Colonic mucosa (tissue), 4 donors: ENCODE measurements at regions not wholly inside any gene's neighbourhood (a gene's known extent, or its start where the extent isn't known, plus 50 kb on each side); places are given as distances from the start of the nearest gene placed in this dataset.

Source experiments
- DNase-seq: peaks from one replicate; pipeline ENCODE4 v3.0.0-alpha.2; 2020
- H3K27ac ChIP-seq: fragments of 200-600 bp; one replicate; pipeline ENCODE4 v1.8.0; 2021
- H3K27me3 ChIP-seq: fragments of 200-600 bp; one replicate; pipeline ENCODE4 v1.8.0; 2021
- H3K36me3 ChIP-seq: fragments of 200-600 bp; one replicate; pipeline ENCODE4 v1.8.0; 2021
- H3K4me1 ChIP-seq: fragments of 200-600 bp; one replicate; pipeline ENCODE4 v1.8.0; 2021; ENCODE audit warnings: mild to moderate bottlenecking
- H3K4me3 ChIP-seq: fragments of 200-600 bp; one replicate; pipeline ENCODE4 v1.8.0; 2021
- H3K9ac ChIP-seq, 2 donors: one replicate each; pipeline ENCODE4 v1.7.0; 2013; ENCODE audit warnings: control low read depth in 2 of 2, low read depth in 2 of 2, low read length in 2 of 2
- H3K9me3 ChIP-seq: fragments of 200-600 bp; one replicate; pipeline ENCODE4 v1.8.0; 2021
- intact Hi-C: fragments of 100-400 bp; cut with DNase I; formaldehyde crosslinking; loops from one replicate; pipeline ENCODE4 v1.14.1; 2022
- TF ChIP-seq, protein P1 (sequence below): fragments of 200-600 bp; IDR thresholded peaks from one replicate; pipeline ENCODE4 v1.8.0; 2022; ENCODE audit warnings: antibody characterized with exemption, mild to moderate bottlenecking
- donor health status: healthy.
- donor health status: DM: no; HTN: no; CAD: no.
- donor health status: DM: no; HTN: no; CAD: no.

DNA sequence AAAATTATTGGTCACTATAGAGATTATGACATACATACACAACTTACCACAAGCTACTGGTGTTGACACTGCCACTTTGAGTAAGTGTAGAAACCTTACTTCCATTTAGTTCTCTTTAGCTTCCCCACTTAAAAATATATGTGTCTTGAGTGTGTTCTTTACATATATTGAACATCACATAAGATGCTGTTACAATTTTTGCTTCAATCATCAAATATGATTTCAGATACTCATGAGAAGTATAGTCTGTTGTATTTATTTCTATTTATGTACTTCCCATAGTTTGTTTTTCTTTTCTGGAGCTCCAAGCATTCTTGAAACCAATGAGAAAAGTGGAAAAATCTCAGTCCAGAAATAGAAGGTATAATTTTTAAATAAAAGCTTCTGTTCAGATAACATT lies 102.7 kb upstream of the SDK1 start:
- Histone ChIP-seq H3K27ac (no peak overlapping the region), H3K27me3 (no peaks in the 10 kb centered on the region), H3K36me3 (no peaks in the 10 kb centered on the region), H3K4me3 (no peak overlapping the region), H3K9me3 (no peaks in the 10 kb centered on the region), H3K4me1 (no peaks in the 10 kb centered on the region), H3K9ac (no peak overlapping the region)
- DNase-seq, result no peak
- TF ChIP-seq, protein P1, sequence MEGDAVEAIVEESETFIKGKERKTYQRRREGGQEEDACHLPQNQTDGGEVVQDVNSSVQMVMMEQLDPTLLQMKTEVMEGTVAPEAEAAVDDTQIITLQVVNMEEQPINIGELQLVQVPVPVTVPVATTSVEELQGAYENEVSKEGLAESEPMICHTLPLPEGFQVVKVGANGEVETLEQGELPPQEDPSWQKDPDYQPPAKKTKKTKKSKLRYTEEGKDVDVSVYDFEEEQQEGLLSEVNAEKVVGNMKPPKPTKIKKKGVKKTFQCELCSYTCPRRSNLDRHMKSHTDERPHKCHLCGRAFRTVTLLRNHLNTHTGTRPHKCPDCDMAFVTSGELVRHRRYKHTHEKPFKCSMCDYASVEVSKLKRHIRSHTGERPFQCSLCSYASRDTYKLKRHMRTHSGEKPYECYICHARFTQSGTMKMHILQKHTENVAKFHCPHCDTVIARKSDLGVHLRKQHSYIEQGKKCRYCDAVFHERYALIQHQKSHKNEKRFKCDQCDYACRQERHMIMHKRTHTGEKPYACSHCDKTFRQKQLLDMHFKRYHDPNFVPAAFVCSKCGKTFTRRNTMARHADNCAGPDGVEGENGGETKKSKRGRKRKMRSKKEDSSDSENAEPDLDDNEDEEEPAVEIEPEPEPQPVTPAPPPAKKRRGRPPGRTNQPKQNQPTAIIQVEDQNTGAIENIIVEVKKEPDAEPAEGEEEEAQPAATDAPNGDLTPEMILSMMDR, result no peak
- intact Hi-C loops, result no loop called here

DNA sequence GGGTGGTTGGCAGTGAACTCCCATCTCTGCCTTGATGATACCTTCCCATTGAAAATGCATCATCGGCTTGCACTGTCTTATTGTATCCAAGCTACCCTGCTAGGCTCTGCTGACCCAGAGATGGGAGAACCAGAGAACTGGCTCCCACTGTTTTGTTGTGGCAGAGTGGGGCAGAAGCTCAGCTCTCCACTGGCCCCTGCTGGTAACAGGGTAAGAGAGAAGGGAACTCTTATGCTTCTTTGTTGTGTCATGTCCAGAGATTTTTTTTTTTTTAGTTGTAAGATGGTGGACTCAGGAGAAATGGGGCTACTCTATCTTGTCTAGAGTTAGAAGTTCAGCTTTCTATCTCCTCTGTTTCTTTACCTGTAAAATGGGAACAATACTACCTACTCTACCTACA lies 100.5 kb upstream of the SDK1 start:
- Histone ChIP-seq H3K9me3 (no peaks in the 10 kb centered on the region), H3K9ac (no peak overlapping the region), H3K36me3 (no peaks in the 10 kb centered on the region), H3K4me3 (no peak overlapping the region), H3K27me3 (no peaks in the 10 kb centered on the region), H3K4me1 (no peaks in the 10 kb centered on the region), H3K27ac (no peak overlapping the region)
- TF ChIP-seq, protein P1, result no peak
- peak; percentile 22 for DNase-seq
- intact Hi-C loops, result no loop called here

DNA sequence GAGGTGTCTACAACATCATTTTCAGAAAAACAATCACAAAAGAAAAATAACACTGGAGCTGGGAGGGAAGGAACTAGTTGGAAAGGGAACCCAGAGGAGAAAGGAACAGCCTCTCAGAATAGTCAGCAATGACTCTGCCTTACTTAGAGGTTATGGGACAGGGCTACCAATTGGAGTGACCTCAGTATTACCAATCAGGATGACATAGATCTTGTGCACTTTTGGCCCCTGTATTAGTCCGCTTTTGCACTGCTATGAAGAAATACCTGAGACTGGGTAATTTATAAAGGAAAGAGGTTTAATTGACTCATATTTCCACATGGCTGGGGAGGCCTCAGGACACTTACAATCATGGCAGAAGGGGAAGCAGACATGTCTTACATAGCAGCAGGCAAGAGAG lies 99.7 kb upstream of the SDK1 start:
- Histone ChIP-seq H3K9ac (no peak overlapping the region), H3K9me3 (no peaks in the 10 kb centered on the region), H3K4me3 (no peak overlapping the region), H3K36me3 (no peaks in the 10 kb centered on the region), H3K27ac (no peak overlapping the region), H3K4me1 (no peaks in the 10 kb centered on the region), H3K27me3 (no peaks in the 10 kb centered on the region)
- intact Hi-C loops, result no loop called here
- DNase-seq, result no peak
- TF ChIP-seq, protein P1, result no peak

DNA sequence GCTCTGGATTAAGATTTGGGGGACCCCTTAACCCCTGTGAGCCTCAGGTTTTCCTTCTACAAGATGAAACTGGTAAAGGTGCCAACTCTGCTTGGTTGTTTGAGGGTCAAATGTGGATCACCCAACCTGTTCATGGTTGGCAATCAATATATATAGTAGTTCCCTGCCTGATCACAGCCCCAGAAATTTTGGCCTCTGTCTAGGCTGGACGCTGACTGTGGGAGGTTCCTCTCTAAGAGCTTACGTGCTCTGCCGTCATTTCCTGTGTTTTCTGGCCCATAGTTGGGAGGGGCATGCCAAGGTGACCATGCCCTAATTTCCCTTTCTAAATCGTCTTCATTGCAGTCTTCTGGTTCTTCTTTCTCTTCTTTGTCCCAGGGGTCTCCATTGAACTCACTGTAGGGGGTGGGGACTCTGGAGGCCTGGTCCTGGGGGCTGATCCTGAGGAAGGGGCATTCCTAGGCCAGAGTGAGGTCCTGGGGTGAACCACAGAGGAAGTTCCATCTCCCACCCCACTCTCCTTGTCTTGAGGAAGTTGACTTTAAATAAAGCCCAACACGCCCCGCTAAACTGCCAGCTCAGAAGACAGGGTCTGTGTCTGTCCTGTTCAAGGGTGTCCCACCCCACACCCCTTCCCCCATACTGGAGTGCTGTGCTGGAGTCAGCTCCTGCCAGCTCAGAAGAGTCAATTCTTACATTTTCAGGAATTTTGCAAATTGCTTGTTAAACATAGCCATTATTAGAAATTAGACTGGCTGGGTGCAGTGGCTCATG lies 98.9 kb upstream of the SDK1 start:
- no peak for DNase-seq
- Histone ChIP-seq H3K9ac (no peak overlapping the region), H3K36me3 (no peaks in the 10 kb centered on the region), H3K4me1 (no peaks in the 10 kb centered on the region), H3K9me3 (no peaks in the 10 kb centered on the region), H3K4me3 (no peak overlapping the region), H3K27me3 (no peaks in the 10 kb centered on the region), H3K27ac (no peak overlapping the region)
- TF ChIP-seq, protein P1, result no peak
- intact Hi-C loops, result no loop called here

DNA sequence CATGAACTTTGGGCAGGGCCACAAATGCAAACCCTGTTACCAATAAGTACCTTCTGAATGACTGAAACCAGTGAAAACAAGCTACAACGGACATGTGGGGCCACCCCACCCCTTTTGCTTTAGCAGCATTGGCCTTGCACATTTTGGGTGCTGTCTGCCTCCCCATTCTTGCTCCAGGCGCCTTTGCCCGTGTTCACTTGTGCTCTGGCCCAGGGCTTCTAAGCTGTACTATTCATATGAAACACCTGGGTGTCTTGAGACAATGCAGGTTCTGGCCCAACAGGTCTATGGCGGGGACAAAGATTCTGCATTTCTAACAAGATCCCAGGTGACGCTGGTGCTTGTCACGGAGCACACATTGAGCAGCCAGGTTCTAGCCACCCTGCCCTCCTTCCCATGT lies 96.5 kb upstream of the SDK1 start:
- intact Hi-C loops, result no loop called here
- H3K9ac ChIP-seq, result no peak overlapping the region
- TF ChIP-seq, protein P1, result no peak
- H3K27ac ChIP-seq, result no peak overlapping the region
- H3K4me3 ChIP-seq, result no peak overlapping the region
- H3K27me3 ChIP-seq, result no peaks in the 10 kb centered on the region
- DNase-seq, result no peak
- H3K36me3 ChIP-seq, result no peaks in the 10 kb centered on the region
- H3K4me1 ChIP-seq, result no peaks in the 10 kb centered on the region
- no peaks in the 10 kb centered on the region for H3K9me3 ChIP-seq
